ENCODE measurements at regions not wholly inside any gene's neighbourhood (a gene's known extent, or its start where the extent isn't known, plus 50 kb on each side); places are given as distances from the start of the nearest gene placed in this dataset.
A peak's percentile ranks its signal among the peaks of the same experiment; 100 is the strongest.
"Not testable (repeated sequence)": the region's sequence is repeated elsewhere in the genome, so short reads cannot be mapped to it uniquely, and the experiment has no call there.

- H3K4me1 ChIP-seq = no peaks in the 10 kb centered on the region
- H3K27me3 ChIP-seq = no peaks in the 10 kb centered on the region
- TF ChIP-seq CTCF (IDR thresholded peaks at IDR 0.05) = no peak
- intact Hi-C loops (cut with DNase I) = no loop called here
- DNase-seq = peak; percentile 31
- no peaks in the 10 kb centered on the region for H3K9me3 ChIP-seq
- no peaks in the 10 kb centered on the region for H3K36me3 ChIP-seq
- no peak overlapping the region for H3K9ac ChIP-seq (ENCODE audit: low read depth in 2 of 2, low read length in 2 of 2)
- H3K27ac ChIP-seq = peak overlapping the region; percentile 28
- no peak overlapping the region for H3K4me3 ChIP-seq
These were observed 145.5 kb upstream of the MAP3K1 start for GRCh38 chr5:56669534-56670483.

- TF ChIP-seq CTCF (IDR thresholded peaks at IDR 0.05) = no peak
- H3K27me3 ChIP-seq = no peaks in the 10 kb centered on the region
- H3K9ac ChIP-seq (ENCODE audit: low read depth in 2 of 2, low read length in 2 of 2) = no peak overlapping the region
- H3K4me1 ChIP-seq = no peaks in the 10 kb centered on the region
- no peak overlapping the region for H3K4me3 ChIP-seq
- intact Hi-C loops (cut with DNase I) = no loop called here
- no peak for DNase-seq
- no peaks in the 10 kb centered on the region for H3K36me3 ChIP-seq
- peak overlapping the region; percentile 28 for H3K27ac ChIP-seq
- H3K9me3 ChIP-seq = no peaks in the 10 kb centered on the region
These were observed 146.4 kb upstream of the MAP3K1 start for GRCh38 chr5:56668996-56669395.

GRCh38 chr5:56667692-56668091 is 147.7 kb upstream of the MAP3K1 start:
- TF ChIP-seq CTCF (IDR thresholded peaks at IDR 0.05) = no peak
- no peak overlapping the region for H3K9ac ChIP-seq (ENCODE audit: low read depth in 2 of 2, low read length in 2 of 2)
- no peak for DNase-seq
- H3K27ac ChIP-seq = no peak overlapping the region
- no peaks in the 10 kb centered on the region for H3K4me1 ChIP-seq
- H3K9me3 ChIP-seq = no peaks in the 10 kb centered on the region
- no peak overlapping the region for H3K4me3 ChIP-seq
- H3K36me3 ChIP-seq = no peaks in the 10 kb centered on the region
- no peaks in the 10 kb centered on the region for H3K27me3 ChIP-seq
- intact Hi-C loops (cut with DNase I) = no loop called here

- Histone ChIP-seq H3K4me1 (no peaks in the 10 kb centered on the region), H3K36me3 (no peaks in the 10 kb centered on the region), H3K4me3 (no peak overlapping the region), H3K9me3 (no peaks in the 10 kb centered on the region), H3K9ac (ENCODE audit: low read depth in 2 of 2, low read length in 2 of 2) (no peak overlapping the region), H3K27me3 (no peaks in the 10 kb centered on the region), H3K27ac (no peak overlapping the region)
- no peak for TF ChIP-seq CTCF (IDR thresholded peaks at IDR 0.05)
- intact Hi-C loops (cut with DNase I) = no loop called here
- no peak for DNase-seq
These were observed 148.4 kb upstream of the MAP3K1 start for GRCh38 chr5:56666901-56667300.

- H3K9me3 ChIP-seq; H3K36me3 ChIP-seq; intact Hi-C loops (cut with DNase I); H3K4me1 ChIP-seq; H3K27me3 ChIP-seq; H3K9ac ChIP-seq (ENCODE audit: low read depth in 2 of 2, low read length in 2 of 2); H3K27ac ChIP-seq; H3K4me3 ChIP-seq; DNase-seq: not testable (repeated sequence)
These were observed 150.2 kb upstream of the MAP3K1 start for GRCh38 chr5:56665117-56665516.

GRCh38 chr5:56664025-56664424 is 151.3 kb upstream of the MAP3K1 start:
- H3K36me3 ChIP-seq = no peaks in the 10 kb centered on the region
- no peak for DNase-seq
- H3K27me3 ChIP-seq = no peaks in the 10 kb centered on the region
- intact Hi-C loops (cut with DNase I) = no loop called here
- H3K4me1 ChIP-seq = no peaks in the 10 kb centered on the region
- H3K9ac ChIP-seq (ENCODE audit: low read depth in 2 of 2, low read length in 2 of 2) = no peak overlapping the region
- no peak overlapping the region for H3K4me3 ChIP-seq
- TF ChIP-seq CTCF (IDR thresholded peaks at IDR 0.05) = no peak
- H3K27ac ChIP-seq = no peak overlapping the region
- H3K9me3 ChIP-seq = no peaks in the 10 kb centered on the region

Measured in colonic mucosa (tissue), 4 donors.